HepG2 (cell line): ENCODE measurements at regions not wholly inside any gene's neighbourhood (a gene's known extent, or its start where the extent isn't known, plus 50 kb on each side); places are given as distances from the start of the nearest gene placed in this dataset.

Experiments
- ATAC-seq: fragments of 200-7000 bp; cut with Tn5 transposase; 3 replicates; pipeline ENCODE4 v1.9.1; 2020; ENCODE audit warnings: mild to moderate bottlenecking, moderate library complexity
- BruUV-seq: library from RNA; stranded (reverse); fragments of 400-500 nt; replicated peaks from 2 replicates; lab custom pipeline; 2021; lab: Mats Ljungman, UMichigan
- CTCF ChIA-PET: fragments of 300-600 bp; formaldehyde crosslinking; extraction: SDS; loops from one replicate; lab custom pipeline; 2021; ENCODE audit warnings: low total read pairs, inconsistent platforms, low intra/inter-chr PET ratio; lab: Yijun Ruan, JAX
- POLR2A ChIA-PET: fragments of 350-600 bp; sonication (Branson Sonifier 250); formaldehyde crosslinking; loops from one replicate; lab custom pipeline; 2020; ENCODE audit warnings: antibody characterized with exemption, inconsistent platforms; lab: Yijun Ruan, JAX
- DNase-seq: peaks from one replicate; pipeline ENCODE4 v3.0.0-alpha.2; 2015; ENCODE audit warnings: low spot score
- FAIRE-seq: peaks from 3 replicates; lab custom pipeline; 2011; peaks lifted over from hg19 to GRCh38; lab: Jason Lieb, UNC
- H2AFZ ChIP-seq: one replicate; pipeline ENCODE4 v1.6.1; 2011; ENCODE audit warnings: low read length, inconsistent platforms
- H3K27ac ChIP-seq: fragments of 300-600 bp; 3 replicates; pipeline ENCODE4 v1.8.0; 2011; ENCODE audit warnings: mixed run types, mild to moderate bottlenecking, mixed read lengths, low read length, inconsistent platforms; ENCODE audit not compliant: insufficient read depth; ENCODE audit errors: extremely low read length
- H3K27me3 ChIP-seq, 2 experiments: fragments of 200-600 bp in 1 of 2; 2 replicates in 1 of 2; 3 replicates in 1 of 2; pipeline versions ENCODE4 v1.6.0 to v1.8.0; 2011; ENCODE audit warnings: low read length in 2 of 2, mild to moderate bottlenecking in 2 of 2, moderate library complexity in 2 of 2, inconsistent platforms in 1 of 2; ENCODE audit not compliant: insufficient read depth in 2 of 2, control insufficient read depth in 1 of 2
- H3K36me3 ChIP-seq, 2 experiments: fragments of 200-600 bp in 1 of 2; replicated peaks in 1 of 2; 2 replicates in 1 of 2; 3 replicates in 1 of 2; pipeline versions ENCODE4 v1.5.1 to v1.8.0; 2011; ENCODE audit warnings: low read length in 2 of 2, inconsistent platforms in 1 of 2; ENCODE audit not compliant: insufficient read depth in 2 of 2, control insufficient read depth in 1 of 2
- H3K4me1 ChIP-seq: 2 replicates; pipeline ENCODE4 v1.5.1; 2012; ENCODE audit warnings: low read length, inconsistent platforms; ENCODE audit not compliant: insufficient read depth
- H3K4me2 ChIP-seq: 2 replicates; pipeline ENCODE4 v1.6.0; 2011; ENCODE audit warnings: low read depth, low read length, inconsistent platforms
- H3K4me3 ChIP-seq, 3 experiments: fragments of 200-600 bp in 1 of 3; sonication (generic), shearing (Covaris generic) in 1 of 3; replicated peaks in 1 of 3; 2 replicates each; pipeline ENCODE4 v1.5.1; 2011 to 2016; ENCODE audit warnings: low read length in 3 of 3, inconsistent platforms in 2 of 3, low read depth in 2 of 3, mild to moderate bottlenecking in 2 of 3, control low read depth in 1 of 3, mixed read lengths in 1 of 3; ENCODE audit not compliant: insufficient read depth in 1 of 3
- H3K79me2 ChIP-seq: one replicate; pipeline ENCODE4 v1.6.1; 2011; ENCODE audit warnings: low read length, inconsistent platforms; ENCODE audit not compliant: insufficient read depth
- H3K9ac ChIP-seq: 2 replicates; pipeline ENCODE4 v1.6.0; 2011; ENCODE audit warnings: mild to moderate bottlenecking, low read depth, low read length, inconsistent platforms; ENCODE audit not compliant: insufficient read depth
- H3K9me3 ChIP-seq: 2 replicates; pipeline ENCODE4 v1.5.1; 2012; ENCODE audit warnings: mild to moderate bottlenecking, low read length
- H4K20me1 ChIP-seq: 2 replicates; pipeline ENCODE4 v1.6.0; 2011; ENCODE audit warnings: inconsistent platforms, mild to moderate bottlenecking, low read length, moderate library complexity; ENCODE audit not compliant: insufficient read depth
- AKAP8 ChIP-seq: sonication (generic); formaldehyde crosslinking; IDR thresholded peaks from 2 replicates; pipeline ENCODE4 v1.5.1; 2020; ENCODE audit warnings: mild to moderate bottlenecking, missing genetic modification reagents
- ATF5 ChIP-seq: sonication (generic); formaldehyde crosslinking; IDR thresholded peaks from 2 replicates; pipeline ENCODE4 v1.4.0; 2020; ENCODE audit warnings: mild to moderate bottlenecking, low read depth, missing genetic modification reagents
- GATA4 ChIP-seq: sonication (generic); IDR thresholded peaks from 2 replicates; pipeline ENCODE4 v1.6.1; 2016; ENCODE audit warnings: antibody characterized with exemption, low read depth, borderline replicate concordance
- JUND ChIP-seq: sonication (generic); formaldehyde crosslinking; IDR thresholded peaks from 2 replicates; pipeline ENCODE4 v1.8.0; 2022; ENCODE audit warnings: mild to moderate bottlenecking, missing genetic modification reagents
- MIER2 ChIP-seq: IDR thresholded peaks from 2 replicates; pipeline ENCODE4 v1.6.1; 2016; ENCODE audit warnings: missing biosample characterization, missing genetic modification reagents
- PLRG1 ChIP-seq: fragments of 450-650 bp; conservative IDR thresholded peaks from 2 replicates; pipeline ENCODE4 v1.6.1; 2016
- PTBP1 ChIP-seq: fragments of 200-400 bp; formaldehyde crosslinking; IDR thresholded peaks from 2 replicates; pipeline ENCODE4 v1.6.1; 2018; ENCODE audit warnings: low read length, low read depth; ENCODE audit not compliant: poor library complexity, severe bottlenecking
- SIX4 ChIP-seq: sonication (generic); formaldehyde crosslinking; IDR thresholded peaks from 2 replicates; pipeline ENCODE4 v1.4.0; 2020; ENCODE audit warnings: missing genetic modification reagents
- SP2 ChIP-seq: sonication (generic); formaldehyde crosslinking; IDR thresholded peaks from 2 replicates; pipeline ENCODE4 v1.5.1; 2020; ENCODE audit warnings: mild to moderate bottlenecking, missing genetic modification reagents
- TRIM22 ChIP-seq: fragments of 450-650 bp; IDR thresholded peaks from 2 replicates; pipeline ENCODE4 v1.6.1; 2017
- ZNF468 ChIP-seq: sonication (generic); formaldehyde crosslinking; IDR thresholded peaks from 2 replicates; pipeline ENCODE4 v1.8.0; 2022; ENCODE audit warnings: mild to moderate bottlenecking, moderate library complexity, missing genetic modification reagents
- ZNF558 ChIP-seq: sonication (generic); formaldehyde crosslinking; IDR thresholded peaks from 2 replicates; pipeline ENCODE4 v1.9.0; 2022; ENCODE audit warnings: mild to moderate bottlenecking, missing genetic modification reagents, borderline replicate concordance
- ZNF609 ChIP-seq: sonication (generic); formaldehyde crosslinking; IDR thresholded peaks from 2 replicates; pipeline ENCODE4 v1.4.0; 2020; ENCODE audit warnings: mild to moderate bottlenecking, missing genetic modification reagents, borderline replicate concordance
- ZNF616 ChIP-seq: sonication (generic); formaldehyde crosslinking; IDR thresholded peaks from 2 replicates; pipeline ENCODE4 v1.5.0; 2020; ENCODE audit warnings: low read depth, mild to moderate bottlenecking, missing genetic modification reagents
- WGBS: methylation state at CpG from one replicate; pipeline ENCODE4 v1.1.6; 2017; ENCODE audit warnings: low lambda C conversion rate; 5-methylcytosine and 5-hydroxymethylcytosine counted together
- in situ Hi-C: cut with HindIII; loops from 2 replicates; pipeline ENCODE4 v1.10.0; 2017; ENCODE audit warnings: low pct_unique_long_range_greater_than_20kb; ENCODE audit not compliant: extremely low pct_ligation_motif_present
- intact Hi-C: fragments of 100-400 bp; cut with micrococcal nuclease; formaldehyde crosslinking; loops from one replicate; pipeline ENCODE4 v1.10.0; 2022; ENCODE audit not compliant: unreplicated experiment

GRCh38 chr12:91921555-91921954 is 224.1 kb downstream of the BTG1 start:
- TF ChIP-seq SP2 (CRISPR knock-in tag) (no peak), SIX4 (no peak)
- Histone ChIP-seq H3K4me3 (no peak overlapping the region), H3K36me3 (no peaks in the 10 kb centered on the region), H3K4me2 (no peak overlapping the region), H3K27me3 (no peaks in the 10 kb centered on the region), H3K27ac (no peak overlapping the region), H3K4me1 (no peaks in the 10 kb centered on the region), H3K9ac (no peak overlapping the region), H4K20me1 (no peaks in the 10 kb centered on the region), H3K79me2 (no peaks in the 10 kb centered on the region), H2AFZ (no peak overlapping the region), H3K9me3 (no peaks in the 10 kb centered on the region)
- in situ Hi-C loops (no loop called here), intact Hi-C loops (no loop called here)
- BruUV-seq = no TSS peak
- DNase-seq (no peak), FAIRE-seq (no peak), ATAC-seq (no peak)
- POLR2A ChIA-PET = no interaction called here
- WGBS = 0% methylated on average over 2 of the region's 2 CpGs
- CTCF ChIA-PET = no interaction called here

GRCh38 chr12:91920741-91921140 is 224.9 kb downstream of the BTG1 start:
- no peaks in the 10 kb centered on the region for H3K36me3 ChIP-seq
- CTCF ChIA-PET = no interaction called here
- H3K27me3 ChIP-seq = no peaks in the 10 kb centered on the region
- ATAC-seq (no peak), FAIRE-seq (no peak), DNase-seq (no peak)
- in situ Hi-C loops (no loop called here), intact Hi-C loops (no loop called here)
- H3K4me2 ChIP-seq = no peak overlapping the region
- WGBS = 31% methylated on average over 2 of the region's 2 CpGs
- POLR2A ChIA-PET = no interaction called here
- H3K4me1 ChIP-seq = no peaks in the 10 kb centered on the region
- no peaks in the 10 kb centered on the region for H3K79me2 ChIP-seq
- no peaks in the 10 kb centered on the region for H4K20me1 ChIP-seq
- H3K4me3 ChIP-seq = no peak overlapping the region
- H3K27ac ChIP-seq = no peak overlapping the region
- no TSS peak for BruUV-seq
- H3K9ac ChIP-seq = no peak overlapping the region
- H3K9me3 ChIP-seq = no peaks in the 10 kb centered on the region
- H2AFZ ChIP-seq = no peak overlapping the region
- TF ChIP-seq GATA4 (no peak), ZNF616 (no peak), AKAP8 (CRISPR knock-in tag) (no peak), TRIM22 (no peak), JUND (no peak), ZNF609 (CRISPR knock-in tag) (no peak), PTBP1 (no peak), ZNF468 (no peak), ATF5 (CRISPR knock-in tag) (no peak), PLRG1 (no peak), MIER2 (CRISPR knock-in tag) (no peak), ZNF558 (CRISPR knock-in tag) (no peak)
